GM19372 (cell line): ENCODE measurements at regions not wholly inside any gene's neighbourhood (a gene's known extent, or its start where the extent isn't known, plus 50 kb on each side); places are given as distances from the start of the nearest gene placed in this dataset.

Experiments
- ATAC-seq: cut with Tn5 transposase; IDR thresholded peaks from one replicate; pipeline ENCODE4 v1.9.1; 2021; ENCODE audit warnings: mild to moderate bottlenecking, low read depth, moderate library complexity; ENCODE audit not compliant: unreplicated experiment

DNA sequence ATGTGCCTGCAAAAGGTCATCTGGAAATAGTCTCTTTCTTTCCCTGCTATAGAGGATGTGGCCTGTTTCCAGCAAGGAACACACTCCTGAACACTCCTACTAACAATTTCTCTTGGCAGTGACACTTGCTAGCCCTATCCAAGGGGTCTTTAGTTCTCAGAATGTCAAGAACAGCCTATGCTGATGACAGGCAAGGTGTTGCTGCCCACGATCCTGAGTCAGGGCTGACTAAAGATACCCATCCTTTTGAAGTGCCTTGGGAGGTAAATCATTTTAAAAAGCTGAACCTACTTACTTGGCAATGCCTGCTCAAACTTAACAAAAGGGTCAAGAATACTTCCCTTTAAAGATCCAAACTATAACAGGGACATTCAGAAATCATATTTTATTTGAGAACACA lies 1146.4 kb downstream of the VRK1 start:
- ATAC-seq = no peak

- no peak for ATAC-seq
These were observed 1147.2 kb downstream of the VRK1 start for GRCh38 chr14:97944380-97944779.

DNA sequence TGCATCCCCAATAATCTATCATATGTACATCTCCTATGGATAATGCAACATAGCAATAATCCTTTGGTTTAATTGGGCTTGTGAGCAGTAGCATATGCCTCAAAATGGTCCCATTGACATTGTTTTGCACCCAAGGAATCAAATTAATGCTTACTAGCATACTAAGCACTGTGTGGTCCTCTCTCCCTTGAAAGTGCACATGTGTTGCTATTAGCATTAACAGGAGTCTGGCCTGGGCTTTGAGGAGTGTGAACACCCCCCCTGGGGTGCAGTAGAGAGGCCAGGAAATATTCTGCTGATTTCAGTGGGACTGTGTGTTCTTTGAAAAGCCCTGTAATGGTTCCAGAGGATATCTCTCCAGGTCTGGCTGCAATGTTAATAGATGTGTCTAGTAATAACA lies 1148.4 kb downstream of the VRK1 start:
- no peak for ATAC-seq

DNA sequence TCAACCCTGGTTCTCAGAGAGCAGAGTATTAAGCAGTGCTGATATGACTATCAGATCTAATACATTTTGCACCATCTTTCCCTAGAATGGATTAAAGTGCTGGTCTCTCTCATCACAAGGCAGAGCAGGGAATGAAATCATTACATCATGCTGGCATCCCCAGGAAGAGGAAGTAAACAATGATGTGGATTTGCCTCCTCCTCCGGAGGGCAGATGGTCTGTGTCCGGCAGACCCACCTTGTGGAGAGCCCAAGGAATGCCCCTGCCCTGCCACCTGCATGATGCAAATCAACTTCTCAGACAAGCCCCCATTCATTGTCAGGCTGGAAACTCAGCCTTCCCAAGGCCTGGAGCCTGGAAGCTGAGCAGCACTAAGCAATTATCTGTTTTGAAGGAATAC lies 1149.1 kb downstream of the VRK1 start:
- ATAC-seq = no peak

GRCh38 chr14:97946641-97947040 lies 1149.5 kb downstream of the VRK1 start:
- ATAC-seq = no peak

GRCh38 chr14:97948841-97949240 lies 1151.7 kb downstream of the VRK1 start:
- no peak for ATAC-seq

DNA sequence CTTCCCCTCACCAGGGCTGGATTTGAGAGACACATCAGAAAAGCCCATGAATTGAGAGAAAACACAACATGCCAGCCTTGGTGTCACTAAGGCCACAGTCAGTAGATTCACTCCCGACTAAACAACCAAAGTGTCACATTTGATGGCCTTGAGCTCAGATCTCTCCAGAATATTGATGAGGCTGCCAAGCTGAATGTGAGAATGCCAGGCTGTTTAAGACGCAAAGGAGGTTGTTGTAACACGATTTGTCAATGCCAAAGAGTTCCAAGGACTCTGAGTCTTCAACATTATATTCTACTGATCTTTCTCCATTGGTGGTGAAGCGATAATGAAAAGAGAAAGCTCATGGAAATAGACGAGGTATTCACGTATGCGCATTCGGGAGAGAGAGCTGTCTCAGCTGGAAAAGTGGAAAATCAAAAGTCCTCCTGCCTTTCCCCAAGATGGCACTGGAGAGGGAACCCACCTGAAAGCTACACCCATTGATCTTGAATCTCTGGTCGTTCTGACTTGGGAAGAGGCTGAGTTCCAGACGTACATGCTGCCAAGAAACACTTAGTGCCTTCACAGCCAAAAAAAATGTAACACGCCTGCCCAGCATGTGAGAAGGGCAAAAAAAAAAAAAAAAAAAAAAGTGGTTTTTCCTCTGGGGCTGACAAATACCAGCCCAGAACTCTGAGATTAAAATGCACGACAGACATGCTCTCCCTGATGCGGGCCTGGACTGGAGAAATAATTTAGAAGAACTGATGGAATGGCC lies 1159.6 kb downstream of the VRK1 start:
- no peak for ATAC-seq

GRCh38 chr14:97959251-97959650 lies 1162.1 kb downstream of the VRK1 start:
- ATAC-seq = no peak

GRCh38 chr14:97960436-97960835 lies 1163.3 kb downstream of the VRK1 start:
- ATAC-seq = no peak

DNA sequence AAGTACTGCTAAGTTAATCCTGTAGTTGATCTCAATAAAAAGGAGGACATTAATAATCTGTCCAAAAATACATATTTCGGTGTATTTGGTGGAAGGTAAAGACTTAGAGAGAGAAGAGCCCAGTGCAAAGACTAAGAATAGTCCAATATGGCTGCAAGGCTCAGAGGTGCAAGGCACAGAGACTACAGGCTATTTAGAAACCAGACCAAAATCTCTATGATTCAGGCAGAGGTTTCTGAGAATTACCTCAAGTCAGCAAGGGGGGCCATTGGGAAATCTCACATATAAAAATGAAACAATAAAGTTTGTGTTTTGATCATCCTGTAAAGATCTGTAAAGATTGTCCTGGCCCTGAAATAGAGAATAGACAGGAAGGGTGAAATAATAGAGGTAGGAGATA lies 1173.0 kb downstream of the VRK1 start:
- ATAC-seq = no peak

DNA sequence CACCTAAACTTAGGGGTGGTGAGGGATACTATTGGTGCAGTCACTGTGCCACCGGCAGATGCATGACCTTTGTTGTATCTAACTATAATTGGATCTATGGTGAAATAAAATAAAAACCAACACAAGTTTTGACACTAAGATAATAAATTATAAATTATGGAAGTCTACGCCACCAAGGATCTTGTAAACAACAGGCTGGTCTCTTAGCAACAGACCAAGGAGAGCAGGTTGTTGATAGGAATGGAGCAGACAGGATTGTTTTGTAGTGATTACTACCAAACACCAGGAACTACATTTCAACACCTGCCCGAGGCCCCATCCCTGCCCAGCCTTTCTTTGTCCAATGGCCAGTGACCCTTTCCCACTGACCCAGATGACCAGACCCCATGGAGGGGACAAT lies 1178.0 kb downstream of the VRK1 start:
- no peak for ATAC-seq

- no peak for ATAC-seq
These were observed 1178.8 kb downstream of the VRK1 start for GRCh38 chr14:97975962-97976361.

- no peak for ATAC-seq
These were observed 1179.7 kb downstream of the VRK1 start for GRCh38 chr14:97976861-97977260.

- ATAC-seq = no peak
These were observed 1180.6 kb downstream of the VRK1 start for GRCh38 chr14:97977651-97978261.

DNA sequence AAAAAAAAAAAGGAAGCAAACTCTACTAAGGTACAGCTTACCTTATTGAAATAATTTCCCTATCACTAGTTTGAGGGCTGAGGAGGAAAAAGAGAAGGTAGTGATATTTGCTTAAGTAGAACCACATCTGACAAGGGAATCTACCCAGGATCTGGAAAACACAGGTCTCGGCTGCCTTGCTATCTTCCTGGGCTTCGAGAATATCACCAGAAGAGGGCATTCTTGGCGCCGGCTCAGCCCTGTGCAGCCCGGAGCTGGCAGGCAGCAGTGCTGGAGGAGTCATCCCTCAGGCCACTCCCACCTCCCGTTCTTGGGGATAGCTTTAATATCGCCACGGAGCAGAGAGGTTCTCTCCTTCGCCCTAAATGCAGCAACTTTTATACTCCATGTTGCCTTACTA lies 1181.2 kb downstream of the VRK1 start:
- ATAC-seq = no peak

DNA sequence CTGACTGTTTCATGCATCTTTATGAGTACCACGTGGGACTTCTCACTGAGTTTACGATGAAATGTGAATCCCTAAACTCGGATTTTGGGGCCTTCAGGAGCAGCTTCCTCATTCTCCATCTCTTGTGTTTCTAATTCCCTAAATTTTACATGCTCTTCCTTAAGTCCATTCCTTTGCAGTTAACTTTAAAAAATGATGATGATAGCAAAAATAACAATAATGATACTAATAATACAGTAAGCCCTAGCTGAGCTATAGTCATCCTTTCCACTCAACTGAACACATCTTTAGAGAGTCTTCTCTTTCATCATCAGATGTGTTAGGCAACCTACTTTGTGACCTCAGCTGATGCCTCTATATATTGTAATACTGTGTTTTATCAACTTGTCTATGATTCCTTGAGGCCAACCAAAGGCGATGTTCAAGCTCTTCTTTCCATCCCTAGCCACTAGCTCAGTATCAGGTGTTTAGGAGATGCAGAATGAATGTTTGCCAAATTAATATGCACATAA lies 1196.4 kb downstream of the VRK1 start:
- ATAC-seq = no peak

GRCh38 chr14:97994020-97994531 lies 1196.9 kb downstream of the VRK1 start:
- ATAC-seq = no peak

DNA sequence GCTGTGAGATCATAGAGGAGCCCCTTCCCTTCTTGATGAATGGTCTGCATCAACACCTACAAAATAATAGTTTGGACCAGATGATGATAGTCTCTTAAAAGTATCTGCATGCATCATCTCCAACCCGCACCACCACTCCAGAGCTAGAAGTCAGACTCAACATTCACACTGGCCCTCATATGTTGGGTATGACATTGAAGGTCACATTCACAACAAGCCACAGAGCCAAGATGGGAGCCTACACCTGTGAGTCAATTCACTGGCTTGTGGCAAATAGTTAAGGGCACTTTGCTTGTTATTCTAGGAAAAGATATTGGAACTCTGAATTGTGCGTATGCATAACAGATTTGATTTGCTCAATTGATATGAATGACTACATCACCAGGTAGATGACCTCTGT lies 1197.9 kb downstream of the VRK1 start:
- no peak for ATAC-seq

DNA sequence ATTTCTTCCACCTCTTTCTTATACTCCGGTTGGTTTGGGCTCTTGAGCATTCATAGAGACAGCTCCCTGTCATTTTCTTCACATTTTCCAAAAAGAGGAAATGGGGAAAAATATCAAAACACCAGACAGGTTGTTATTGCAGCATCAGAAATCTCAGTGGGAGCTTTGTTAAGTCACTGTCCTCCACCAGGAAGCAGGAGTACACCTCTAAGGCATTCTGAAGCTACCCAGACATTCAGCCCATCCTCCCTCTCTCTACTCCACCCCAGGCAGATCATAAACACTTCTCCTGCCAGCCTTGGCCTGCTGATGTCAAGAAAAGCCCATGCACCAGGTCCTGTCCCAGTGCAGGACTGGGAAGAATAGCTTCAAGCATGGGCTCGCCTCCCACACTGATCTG lies 1198.3 kb downstream of the VRK1 start:
- no peak for ATAC-seq

DNA sequence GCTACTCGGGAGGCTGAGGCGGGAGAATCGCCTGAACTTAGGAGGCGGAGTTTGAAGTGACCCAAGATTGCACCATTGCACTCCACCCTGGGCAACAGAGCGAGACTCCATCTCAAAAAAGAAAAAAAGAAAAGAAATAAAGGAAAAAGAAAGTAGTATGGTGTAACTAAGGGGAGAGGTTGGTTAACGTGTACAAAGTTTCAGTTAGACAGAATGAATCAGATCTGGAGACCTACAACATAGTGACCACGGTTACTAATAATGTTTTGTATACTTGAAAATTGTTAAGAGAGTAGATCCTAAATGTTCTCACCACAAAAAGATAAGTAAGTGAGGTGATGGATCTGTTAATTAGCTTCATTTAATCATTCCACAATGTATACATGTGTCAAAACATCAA lies 1208.8 kb downstream of the VRK1 start:
- no peak for ATAC-seq

- ATAC-seq = no peak
These were observed 1211.4 kb downstream of the VRK1 start for GRCh38 chr14:98008381-98009113.
